ENCODE measurements at regions not wholly inside any gene's neighbourhood (a gene's known extent, or its start where the extent isn't known, plus 50 kb on each side); places are given as distances from the start of the nearest gene placed in this dataset.
"Not testable (repeated sequence)": the region's sequence is repeated elsewhere in the genome, so short reads cannot be mapped to it uniquely, and the experiment has no call there.

GRCh38 chr9:115347776-115348175 lies 229.8 kb upstream of the TNC start:
- TF ChIP-seq CTCF (IDR thresholded peaks at IDR 0.05; ENCODE audit: borderline replicate concordance, extremely low read depth, low read length, poor library complexity, severe bottlenecking); EZH2 (IDR thresholded peaks at IDR 0.05; ENCODE audit: borderline replicate concordance, low read depth, low read length, severe bottlenecking): not testable (repeated sequence)

All from DND-41 (cell line).